ENCODE measurements at regions not wholly inside any gene's neighbourhood (a gene's known extent, or its start where the extent isn't known, plus 50 kb on each side); places are given as distances from the start of the nearest gene placed in this dataset.

- H3K4me3 ChIP-seq (ENCODE audit: low read length): no peak overlapping the region
- no peaks in the 10 kb centered on the region for H3K4me1 ChIP-seq (ENCODE audit: control insufficient read depth, low read depth, low read length)
- H3K4ac ChIP-seq (ENCODE audit: low read depth, low read length): no peak overlapping the region
- no peak overlapping the region for H3K27ac ChIP-seq (ENCODE audit: low read depth, low read length)
- H2BK15ac ChIP-seq (replicated peaks; ENCODE audit: low read depth): no peak overlapping the region
- no peaks in the 10 kb centered on the region for H3K79me2 ChIP-seq (ENCODE audit: control insufficient read depth, insufficient read depth, low read length)
- H3K27me3 ChIP-seq (ENCODE audit: insufficient read depth, low read length, poor library complexity): no peaks in the 10 kb centered on the region
- H3K56ac ChIP-seq (ENCODE audit: low read length): no peak overlapping the region
- no peak overlapping the region for H3K18ac ChIP-seq (ENCODE audit: low read length)
- H4K8ac ChIP-seq (ENCODE audit: low read depth, low read length): no peak overlapping the region
- no peak overlapping the region for H3K4me2 ChIP-seq (ENCODE audit: low read length)
- H2AK5ac ChIP-seq (ENCODE audit: low read length): no peak overlapping the region
- no CpG with 5 or more reads among the region's 24 CpGs for WGBS (ENCODE audit: extremely low coverage, insufficient coverage, low lambda C conversion rate)
- H4K5ac ChIP-seq (ENCODE audit: low read length): no peak overlapping the region
- no peaks in the 10 kb centered on the region for H3K79me1 ChIP-seq (ENCODE audit: low read length)
- no peak overlapping the region for H3K23ac ChIP-seq (ENCODE audit: low read length)
- H2BK5ac ChIP-seq (ENCODE audit: low read length): no peak overlapping the region
- no peak for DNase-seq
- no peak overlapping the region for H2BK120ac ChIP-seq (ENCODE audit: low read depth, low read length)
- H3K9ac ChIP-seq (ENCODE audit: low read length): no peak overlapping the region
- H3K36me3 ChIP-seq (ENCODE audit: control insufficient read depth, insufficient read depth, low read length): no peaks in the 10 kb centered on the region
Observed at GRCh38 chr10:71069909-71070666, 142.3 kb upstream of the UNC5B start.

- Histone ChIP-seq H3K4me1 (ENCODE audit: control insufficient read depth, low read depth, low read length) (no peaks in the 10 kb centered on the region), H4K5ac (ENCODE audit: low read length) (no peak overlapping the region), H3K23ac (ENCODE audit: low read length) (no peak overlapping the region), H2AK5ac (ENCODE audit: low read length) (no peak overlapping the region), H3K56ac (ENCODE audit: low read length) (no peak overlapping the region), H3K79me1 (ENCODE audit: low read length) (no peaks in the 10 kb centered on the region), H2BK120ac (ENCODE audit: low read depth, low read length) (no peak overlapping the region), H4K8ac (ENCODE audit: low read depth, low read length) (no peak overlapping the region), H3K9ac (ENCODE audit: low read length) (no peak overlapping the region), H2BK5ac (ENCODE audit: low read length) (no peak overlapping the region), H2BK15ac (replicated peaks; ENCODE audit: low read depth) (no peak overlapping the region), H3K4me3 (ENCODE audit: low read length) (no peak overlapping the region), H3K36me3 (ENCODE audit: control insufficient read depth, insufficient read depth, low read length) (no peaks in the 10 kb centered on the region), H3K18ac (ENCODE audit: low read length) (no peak overlapping the region), H3K79me2 (ENCODE audit: control insufficient read depth, insufficient read depth, low read length) (no peaks in the 10 kb centered on the region), H3K4ac (ENCODE audit: low read depth, low read length) (no peak overlapping the region), H3K27ac (ENCODE audit: low read depth, low read length) (no peak overlapping the region), H3K27me3 (ENCODE audit: insufficient read depth, low read length, poor library complexity) (no peaks in the 10 kb centered on the region), H3K4me2 (ENCODE audit: low read length) (no peak overlapping the region)
- no CpG with 5 or more reads among the region's 2 CpGs for WGBS (ENCODE audit: extremely low coverage, insufficient coverage, low lambda C conversion rate)
- DNase-seq: no peak
Observed at GRCh38 chr10:71070741-71071140, 141.6 kb upstream of the UNC5B start.

DNA sequence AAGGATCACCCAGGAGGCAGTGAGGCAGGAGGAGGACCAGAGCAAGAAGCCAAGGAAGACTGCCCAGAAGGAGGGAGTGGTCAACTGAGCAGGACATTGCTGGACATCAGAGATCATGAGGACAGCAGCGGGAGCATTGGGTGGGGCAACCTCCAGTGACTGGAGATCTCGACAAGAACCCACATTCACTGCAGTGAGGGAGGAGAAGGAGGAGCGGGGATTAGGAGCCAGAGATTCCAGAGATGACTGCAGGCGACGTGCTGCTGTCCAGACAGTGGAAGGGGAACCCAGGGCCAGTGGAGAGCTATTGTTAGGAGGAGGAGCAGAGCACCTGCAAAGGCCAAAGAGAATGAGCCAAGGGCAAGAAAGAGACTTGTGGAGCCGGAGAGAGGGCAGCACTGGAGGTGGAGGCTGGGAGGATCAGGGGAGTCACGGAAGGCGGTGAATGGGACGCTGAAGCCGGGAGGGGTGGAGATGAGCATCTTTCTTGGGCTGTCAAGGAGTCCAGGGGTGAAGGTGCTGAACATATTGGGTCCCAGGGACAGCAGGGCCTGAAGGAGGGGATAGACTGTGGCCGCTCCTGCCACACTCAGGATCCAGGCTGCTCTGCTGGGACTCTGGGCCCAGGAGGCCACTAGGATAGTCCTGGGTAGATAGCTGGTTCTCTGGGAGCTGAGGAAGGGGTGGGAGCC lies 140.1 kb upstream of the UNC5B start:
- Histone ChIP-seq H3K18ac (ENCODE audit: low read length) (no peak overlapping the region), H2BK120ac (ENCODE audit: low read depth, low read length) (no peak overlapping the region), H3K27me3 (ENCODE audit: insufficient read depth, low read length, poor library complexity) (no peaks in the 10 kb centered on the region), H3K79me1 (ENCODE audit: low read length) (no peaks in the 10 kb centered on the region), H3K56ac (ENCODE audit: low read length) (no peak overlapping the region), H4K8ac (ENCODE audit: low read depth, low read length) (no peak overlapping the region), H3K23ac (ENCODE audit: low read length) (no peak overlapping the region), H3K9ac (ENCODE audit: low read length) (no peak overlapping the region), H3K4me3 (ENCODE audit: low read length) (no peak overlapping the region), H2AK5ac (ENCODE audit: low read length) (no peak overlapping the region), H3K4me1 (ENCODE audit: control insufficient read depth, low read depth, low read length) (peaks cover 7% of the 10 kb centered on the region), H3K4ac (ENCODE audit: low read depth, low read length) (no peak overlapping the region), H3K36me3 (ENCODE audit: control insufficient read depth, insufficient read depth, low read length) (no peaks in the 10 kb centered on the region), H4K5ac (ENCODE audit: low read length) (no peak overlapping the region), H2BK5ac (ENCODE audit: low read length) (no peak overlapping the region), H2BK15ac (replicated peaks; ENCODE audit: low read depth) (no peak overlapping the region), H3K27ac (ENCODE audit: low read depth, low read length) (no peak overlapping the region), H3K4me2 (ENCODE audit: low read length) (no peak overlapping the region), H3K79me2 (ENCODE audit: control insufficient read depth, insufficient read depth, low read length) (no peaks in the 10 kb centered on the region)
- no peak for DNase-seq
- no CpG with 5 or more reads among the region's 11 CpGs for WGBS (ENCODE audit: extremely low coverage, insufficient coverage, low lambda C conversion rate)

DNA sequence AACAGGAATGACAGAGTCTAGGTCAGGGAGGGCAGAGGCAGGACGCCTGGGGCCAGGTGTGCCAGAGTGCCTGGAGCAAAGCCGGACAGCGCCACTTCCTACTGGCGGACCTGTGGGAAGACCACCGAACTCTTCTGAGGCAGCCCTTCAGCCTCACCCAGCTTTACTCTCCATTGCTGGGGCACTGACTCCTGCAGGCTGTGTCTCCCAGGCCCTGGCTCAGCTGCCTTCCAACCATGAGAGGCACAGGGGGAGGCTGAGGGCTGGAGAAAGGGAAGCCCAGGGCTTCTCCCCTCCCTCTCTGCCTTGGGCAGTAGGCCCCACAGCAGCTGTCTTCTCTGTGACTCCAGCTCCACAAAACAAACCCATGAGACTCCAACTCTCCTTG lies 139.6 kb upstream of the UNC5B start:
- Histone ChIP-seq H3K56ac (ENCODE audit: low read length) (no peak overlapping the region), H2BK5ac (ENCODE audit: low read length) (no peak overlapping the region), H3K79me2 (ENCODE audit: control insufficient read depth, insufficient read depth, low read length) (no peaks in the 10 kb centered on the region), H3K4me2 (ENCODE audit: low read length) (no peak overlapping the region), H3K4me1 (ENCODE audit: control insufficient read depth, low read depth, low read length) (peaks cover 7% of the 10 kb centered on the region), H2BK15ac (replicated peaks; ENCODE audit: low read depth) (no peak overlapping the region), H3K9ac (ENCODE audit: low read length) (no peak overlapping the region), H3K79me1 (ENCODE audit: low read length) (no peaks in the 10 kb centered on the region), H3K18ac (ENCODE audit: low read length) (no peak overlapping the region), H3K23ac (ENCODE audit: low read length) (no peak overlapping the region), H2AK5ac (ENCODE audit: low read length) (no peak overlapping the region), H3K27me3 (ENCODE audit: insufficient read depth, low read length, poor library complexity) (no peaks in the 10 kb centered on the region), H3K27ac (ENCODE audit: low read depth, low read length) (no peak overlapping the region), H4K5ac (ENCODE audit: low read length) (no peak overlapping the region), H2BK120ac (ENCODE audit: low read depth, low read length) (no peak overlapping the region), H3K4ac (ENCODE audit: low read depth, low read length) (no peak overlapping the region), H3K4me3 (ENCODE audit: low read length) (no peak overlapping the region), H4K8ac (ENCODE audit: low read depth, low read length) (no peak overlapping the region), H3K36me3 (ENCODE audit: control insufficient read depth, insufficient read depth, low read length) (no peaks in the 10 kb centered on the region)
- no CpG with 5 or more reads among the region's 5 CpGs for WGBS (ENCODE audit: extremely low coverage, insufficient coverage, low lambda C conversion rate)
- no peak for DNase-seq

DNA sequence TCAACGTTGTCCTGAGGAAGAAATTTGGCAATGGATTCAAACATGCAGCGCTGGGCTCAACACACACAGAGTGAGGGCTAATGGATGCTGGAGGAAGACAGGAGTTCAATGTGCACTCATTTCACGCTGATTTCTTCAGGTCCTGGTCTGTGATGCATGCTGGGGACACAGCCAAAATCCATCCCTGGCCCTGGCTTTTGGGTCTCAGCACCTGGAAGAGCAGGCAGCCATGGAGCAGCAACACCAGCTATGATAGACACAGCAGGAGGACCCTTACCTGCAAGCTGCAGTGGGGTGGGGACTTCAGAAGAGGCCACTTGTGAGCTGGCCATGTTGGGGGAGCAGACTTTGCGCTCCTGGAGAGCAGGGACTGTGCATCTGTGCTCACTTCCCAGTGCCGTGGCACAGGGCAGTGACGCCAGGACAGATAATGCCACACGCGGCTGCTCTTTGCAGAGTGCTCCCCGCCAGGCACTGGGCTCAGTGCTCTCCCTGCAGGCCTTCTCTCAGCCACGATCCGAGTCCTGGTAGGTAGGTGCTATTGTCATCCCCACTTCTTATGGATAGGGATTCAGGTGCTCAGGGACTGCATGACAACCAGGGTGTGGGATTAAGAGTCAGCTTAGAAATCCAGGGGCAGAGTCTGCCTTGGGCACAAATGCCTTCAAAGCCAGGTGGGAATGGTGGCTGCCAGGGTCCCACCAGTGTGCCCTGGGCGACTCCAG lies 138.8 kb upstream of the UNC5B start:
- no peak overlapping the region for H3K27ac ChIP-seq (ENCODE audit: low read depth, low read length)
- H4K8ac ChIP-seq (ENCODE audit: low read depth, low read length): no peak overlapping the region
- no peak overlapping the region for H3K9ac ChIP-seq (ENCODE audit: low read length)
- H2BK5ac ChIP-seq (ENCODE audit: low read length): no peak overlapping the region
- WGBS (ENCODE audit: extremely low coverage, insufficient coverage, low lambda C conversion rate): no CpG with 5 or more reads among the region's 12 CpGs
- H3K4ac ChIP-seq (ENCODE audit: low read depth, low read length): no peak overlapping the region
- no peak overlapping the region for H2BK120ac ChIP-seq (ENCODE audit: low read depth, low read length)
- no peak overlapping the region for H3K4me3 ChIP-seq (ENCODE audit: low read length)
- H3K4me2 ChIP-seq (ENCODE audit: low read length): no peak overlapping the region
- H3K79me1 ChIP-seq (ENCODE audit: low read length): no peaks in the 10 kb centered on the region
- H3K4me1 ChIP-seq (ENCODE audit: control insufficient read depth, low read depth, low read length): peaks cover 7% of the 10 kb centered on the region
- no peaks in the 10 kb centered on the region for H3K79me2 ChIP-seq (ENCODE audit: control insufficient read depth, insufficient read depth, low read length)
- H3K56ac ChIP-seq (ENCODE audit: low read length): no peak overlapping the region
- H4K5ac ChIP-seq (ENCODE audit: low read length): no peak overlapping the region
- no peak overlapping the region for H2AK5ac ChIP-seq (ENCODE audit: low read length)
- no peak overlapping the region for H2BK15ac ChIP-seq (replicated peaks; ENCODE audit: low read depth)
- H3K27me3 ChIP-seq (ENCODE audit: insufficient read depth, low read length, poor library complexity): no peaks in the 10 kb centered on the region
- H3K23ac ChIP-seq (ENCODE audit: low read length): no peak overlapping the region
- no peak for DNase-seq
- H3K36me3 ChIP-seq (ENCODE audit: control insufficient read depth, insufficient read depth, low read length): no peaks in the 10 kb centered on the region
- H3K18ac ChIP-seq (ENCODE audit: low read length): no peak overlapping the region
